GM10248 (cell line): ENCODE measurements at regions not wholly inside any gene's neighbourhood (a gene's known extent, or its start where the extent isn't known, plus 50 kb on each side); places are given as distances from the start of the nearest gene placed in this dataset.

Experiments
- CTCF ChIA-PET: fragments of 300-600 bp; sonication (Branson Sonifier 250); formaldehyde crosslinking; extraction: SDS; loops from one replicate; lab custom pipeline; 2021; ENCODE audit warnings: antibody characterized with exemption; lab: Yijun Ruan, JAX
- POLR2A ChIA-PET: fragments of 350-650 bp; sonication (Branson Sonifier 250); formaldehyde crosslinking; extraction: SDS; loops from one replicate; lab custom pipeline; 2020; ENCODE audit warnings: antibody characterized with exemption; lab: Yijun Ruan, JAX
- DNase-seq: peaks from one replicate; pipeline ENCODE4 v3.0.0; 2012; ENCODE audit errors: extremely low spot score
- TF ChIP-seq, protein P1 (sequence below): IDR thresholded peaks from 2 replicates; pipeline ENCODE4 v1.5.1; 2012; ENCODE audit warnings: mild to moderate bottlenecking, low read depth; ENCODE audit errors: extremely low read depth, missing control alignments, control extremely low read depth

DNA sequence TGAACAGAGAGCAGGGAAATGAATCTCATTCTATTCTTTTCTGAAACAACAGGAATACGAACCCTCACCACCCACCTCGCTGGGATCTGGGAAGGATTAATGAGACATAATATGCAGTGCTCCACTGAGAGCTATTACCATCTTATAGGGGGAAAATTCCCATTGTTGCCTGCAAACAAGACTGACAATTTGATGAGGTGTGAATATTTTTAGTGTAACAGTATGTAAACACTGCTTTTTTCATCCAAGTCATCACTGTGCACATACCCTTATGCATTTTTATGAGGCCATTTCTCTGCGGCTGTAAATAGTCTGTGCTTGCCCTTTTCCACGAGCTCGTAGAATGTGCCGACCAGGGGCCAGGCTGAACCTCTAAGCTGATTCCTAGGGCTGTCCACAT, 285.6 kb upstream of the CPEB2 start:
- TF ChIP-seq, protein P1, sequence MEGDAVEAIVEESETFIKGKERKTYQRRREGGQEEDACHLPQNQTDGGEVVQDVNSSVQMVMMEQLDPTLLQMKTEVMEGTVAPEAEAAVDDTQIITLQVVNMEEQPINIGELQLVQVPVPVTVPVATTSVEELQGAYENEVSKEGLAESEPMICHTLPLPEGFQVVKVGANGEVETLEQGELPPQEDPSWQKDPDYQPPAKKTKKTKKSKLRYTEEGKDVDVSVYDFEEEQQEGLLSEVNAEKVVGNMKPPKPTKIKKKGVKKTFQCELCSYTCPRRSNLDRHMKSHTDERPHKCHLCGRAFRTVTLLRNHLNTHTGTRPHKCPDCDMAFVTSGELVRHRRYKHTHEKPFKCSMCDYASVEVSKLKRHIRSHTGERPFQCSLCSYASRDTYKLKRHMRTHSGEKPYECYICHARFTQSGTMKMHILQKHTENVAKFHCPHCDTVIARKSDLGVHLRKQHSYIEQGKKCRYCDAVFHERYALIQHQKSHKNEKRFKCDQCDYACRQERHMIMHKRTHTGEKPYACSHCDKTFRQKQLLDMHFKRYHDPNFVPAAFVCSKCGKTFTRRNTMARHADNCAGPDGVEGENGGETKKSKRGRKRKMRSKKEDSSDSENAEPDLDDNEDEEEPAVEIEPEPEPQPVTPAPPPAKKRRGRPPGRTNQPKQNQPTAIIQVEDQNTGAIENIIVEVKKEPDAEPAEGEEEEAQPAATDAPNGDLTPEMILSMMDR = no peak
- no peak for DNase-seq
- ChIA-PET CTCF (no interaction called here), POLR2A (no interaction called here)

DNA sequence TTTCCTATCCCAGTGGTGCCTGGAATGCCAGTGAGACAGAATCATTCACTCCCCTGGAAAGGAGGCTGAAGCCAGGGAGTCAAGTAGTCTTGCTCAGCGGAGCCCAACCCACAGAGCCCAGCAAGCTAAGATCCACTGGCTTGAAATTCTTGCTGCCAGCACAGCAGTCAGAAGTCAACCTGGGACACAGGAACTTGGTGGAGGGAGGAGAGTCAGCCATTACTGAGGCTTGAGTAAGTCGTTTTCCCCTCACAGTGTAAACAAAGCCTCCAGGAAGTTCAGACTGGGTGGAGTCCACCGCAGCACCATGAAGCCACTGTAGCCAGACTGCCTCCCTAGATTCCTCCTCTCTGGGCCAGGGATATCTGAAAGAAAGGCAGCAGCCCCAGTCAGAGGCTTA, 283.2 kb upstream of the CPEB2 start:
- CTCF ChIA-PET = no interaction called here
- POLR2A ChIA-PET = no interaction called here

DNA sequence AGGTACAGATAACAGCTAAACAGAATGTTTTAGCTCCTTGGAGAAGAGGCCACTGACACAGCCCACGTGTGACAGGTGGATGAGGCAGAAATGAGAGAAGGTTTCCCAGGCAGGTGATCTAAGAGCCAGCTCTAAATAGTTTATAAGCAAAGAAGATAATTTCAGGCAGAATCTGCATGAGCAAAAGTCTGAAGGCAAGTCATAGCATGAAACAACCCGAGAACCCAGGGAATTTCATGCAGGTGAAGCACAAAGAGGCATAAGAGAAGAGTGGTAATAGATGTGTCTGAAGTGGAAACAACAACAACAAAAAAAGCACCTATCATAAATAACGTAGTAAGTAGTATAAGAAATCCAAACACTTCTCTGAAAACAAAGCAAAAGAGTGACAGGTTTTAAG, 275.8 kb upstream of the CPEB2 start:
- TF ChIP-seq, protein P1 = no peak
- POLR2A ChIA-PET = no interaction called here
- CTCF ChIA-PET = no interaction called here
- DNase-seq = no peak

More for the DNA sequence above, 283.2 kb upstream of the CPEB2 start:
- DNase-seq = no peak
- TF ChIP-seq, protein P1 = no peak

DNA sequence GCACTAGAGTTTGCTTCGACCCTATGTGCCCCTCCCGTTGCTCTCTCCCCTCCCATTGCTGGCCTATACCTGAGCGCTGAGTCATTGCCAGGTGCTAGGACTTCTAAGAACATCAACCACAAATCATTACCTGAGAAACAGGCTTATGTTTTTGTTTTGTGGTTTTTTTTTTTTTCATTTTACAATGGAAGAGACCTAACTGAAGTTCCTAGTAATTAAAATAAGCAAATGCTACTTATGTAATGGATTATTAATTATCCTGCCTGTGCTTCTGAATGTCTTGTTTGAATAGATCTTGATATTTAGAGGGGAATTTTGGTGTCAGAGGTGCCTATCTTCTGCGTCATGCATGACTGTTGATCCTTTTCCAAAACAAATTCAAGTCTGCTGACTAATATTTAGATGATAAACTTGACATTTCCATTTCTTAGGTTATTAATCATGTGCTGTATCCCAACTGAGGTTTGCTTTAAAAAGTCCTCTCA, 275.4 kb upstream of the CPEB2 start:
- TF ChIP-seq, protein P1 = no peak
- ChIA-PET CTCF (no interaction called here), POLR2A (no interaction called here)
- no peak for DNase-seq

DNA sequence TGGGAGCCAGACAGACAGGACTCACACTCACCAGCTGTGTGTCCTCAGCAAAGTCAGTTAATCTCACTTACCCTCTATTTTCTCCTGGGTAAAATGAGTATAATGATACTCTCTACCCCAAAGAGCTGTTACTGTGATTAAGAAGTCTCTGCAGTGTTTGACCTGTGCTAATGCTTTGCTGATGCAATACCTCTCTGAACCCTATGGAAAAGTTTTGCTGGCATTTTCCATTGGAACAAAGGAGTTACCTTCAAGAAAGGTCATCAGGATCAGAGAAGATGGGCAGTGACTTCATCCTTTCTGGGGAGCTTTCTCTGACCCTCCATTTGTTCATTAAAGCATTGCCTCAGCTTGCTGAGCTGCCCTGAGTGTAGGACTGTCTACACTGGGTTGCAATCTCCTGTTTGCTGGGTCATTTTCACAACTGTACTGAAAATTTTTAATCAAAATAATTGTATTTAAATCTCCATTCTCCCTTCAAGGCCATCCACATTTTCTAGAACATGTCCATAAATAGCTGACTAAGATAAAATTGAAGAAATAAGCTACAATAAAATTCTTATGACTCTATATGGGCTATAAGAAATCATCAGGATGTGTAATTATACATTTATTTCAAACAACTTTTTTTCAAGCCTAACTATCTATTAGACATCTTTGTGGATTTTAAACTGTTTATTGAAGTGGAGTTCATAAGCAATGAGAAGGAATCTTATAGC, 272.8 kb upstream of the CPEB2 start:
- ChIA-PET POLR2A (no interaction called here), CTCF (interaction anchor here (1.5 kb wide), 1 partner anchor 37 kb away, joined by 5 read pairs; no protein-coding TSS in a partner anchor)
- TF ChIP-seq, protein P1 = no peak
- no peak for DNase-seq

DNA sequence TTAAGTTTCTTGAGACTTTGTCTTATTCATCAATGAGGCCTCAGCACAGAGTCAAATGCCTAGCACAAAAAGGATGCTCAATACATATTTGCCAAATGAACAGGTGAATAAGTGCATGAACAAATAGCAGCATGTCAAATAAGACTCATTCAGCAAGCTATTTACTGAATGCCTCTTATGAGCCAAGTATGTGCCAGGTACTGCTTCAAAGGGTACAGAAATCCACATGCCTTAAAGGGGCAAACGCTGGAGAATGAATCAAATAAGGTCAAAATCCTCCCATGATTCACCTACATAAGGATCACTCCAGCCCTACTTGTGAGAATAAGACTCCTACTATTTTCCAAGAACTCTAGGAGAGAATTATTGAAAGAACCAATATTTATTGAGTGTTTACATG, 260.2 kb upstream of the CPEB2 start:
- TF ChIP-seq, protein P1 = no peak
- CTCF ChIA-PET = interaction anchor here (1.3 kb wide), 1 partner anchor 8 kb away, joined by 3 read pairs; no protein-coding TSS in a partner anchor
- POLR2A ChIA-PET = no interaction called here
- no peak for DNase-seq
